Stomach (tissue), 4 donors: ENCODE measurements at regions not wholly inside any gene's neighbourhood (a gene's known extent, or its start where the extent isn't known, plus 50 kb on each side); places are given as distances from the start of the nearest gene placed in this dataset.

Source experiments
- EP300 ChIP-seq: sonication (generic); formaldehyde crosslinking; IDR thresholded peaks from one replicate; pipeline ENCODE4 v1.6.1; 2017; ENCODE audit warnings: antibody characterized with exemption
- POLR2A ChIP-seq, 4 donors: fragments of 450-650 bp; IDR thresholded peaks; one replicate each; pipeline ENCODE4 v1.6.1; 2016; ENCODE audit warnings: antibody characterized with exemption in 4 of 4, control low read depth in 2 of 4, mild to moderate bottlenecking in 1 of 4, moderate library complexity in 1 of 4
- TF ChIP-seq, protein P1 (sequence below), 7 experiments: fragments of 450-650 bp in 4 of 7; fragments of 200-600 bp in 3 of 7; sonication (generic) in 3 of 7; IDR thresholded peaks; one replicate each; pipeline ENCODE4 v1.5.1; 2016 to 2019; ENCODE audit warnings: antibody characterized with exemption in 7 of 7, control low read depth in 2 of 7, mild to moderate bottlenecking in 1 of 7

DNA sequence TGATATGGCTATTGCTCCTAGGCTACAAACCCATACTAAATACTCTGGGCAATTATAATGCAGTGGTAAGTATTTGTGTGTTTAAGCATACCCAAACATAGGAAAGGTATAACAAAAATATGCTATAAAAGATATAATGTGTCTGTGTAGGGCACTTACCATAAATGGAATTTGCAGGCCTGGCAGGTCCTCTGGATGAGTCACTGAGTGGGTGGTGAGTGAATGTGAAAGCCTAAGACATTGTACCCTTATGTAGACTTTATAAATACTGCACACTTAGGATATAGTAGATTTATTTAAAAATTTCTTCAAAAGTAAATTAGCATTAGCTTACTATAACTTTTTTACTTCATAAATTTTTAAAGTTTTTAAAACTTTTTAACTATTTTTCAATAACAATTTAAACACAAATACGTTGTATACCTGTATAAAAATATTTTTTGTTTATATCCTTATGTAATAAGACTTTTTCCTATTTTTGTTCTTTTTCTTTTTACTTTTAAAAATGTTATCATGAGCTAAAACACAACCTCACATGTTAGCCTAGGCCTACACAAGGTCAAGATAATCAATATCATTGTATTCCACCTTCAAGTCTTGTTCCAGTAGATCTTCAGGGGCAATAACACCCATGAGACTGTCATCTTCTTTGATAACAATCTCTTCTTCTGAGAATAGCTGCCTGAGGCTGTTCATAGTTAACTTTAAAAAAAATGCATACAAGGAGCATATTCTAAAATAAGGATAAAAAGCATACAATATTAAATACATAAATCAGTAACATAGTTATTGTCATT, 306.3 kb upstream of the RGS18 start:
- TF ChIP-seq, protein P1, sequence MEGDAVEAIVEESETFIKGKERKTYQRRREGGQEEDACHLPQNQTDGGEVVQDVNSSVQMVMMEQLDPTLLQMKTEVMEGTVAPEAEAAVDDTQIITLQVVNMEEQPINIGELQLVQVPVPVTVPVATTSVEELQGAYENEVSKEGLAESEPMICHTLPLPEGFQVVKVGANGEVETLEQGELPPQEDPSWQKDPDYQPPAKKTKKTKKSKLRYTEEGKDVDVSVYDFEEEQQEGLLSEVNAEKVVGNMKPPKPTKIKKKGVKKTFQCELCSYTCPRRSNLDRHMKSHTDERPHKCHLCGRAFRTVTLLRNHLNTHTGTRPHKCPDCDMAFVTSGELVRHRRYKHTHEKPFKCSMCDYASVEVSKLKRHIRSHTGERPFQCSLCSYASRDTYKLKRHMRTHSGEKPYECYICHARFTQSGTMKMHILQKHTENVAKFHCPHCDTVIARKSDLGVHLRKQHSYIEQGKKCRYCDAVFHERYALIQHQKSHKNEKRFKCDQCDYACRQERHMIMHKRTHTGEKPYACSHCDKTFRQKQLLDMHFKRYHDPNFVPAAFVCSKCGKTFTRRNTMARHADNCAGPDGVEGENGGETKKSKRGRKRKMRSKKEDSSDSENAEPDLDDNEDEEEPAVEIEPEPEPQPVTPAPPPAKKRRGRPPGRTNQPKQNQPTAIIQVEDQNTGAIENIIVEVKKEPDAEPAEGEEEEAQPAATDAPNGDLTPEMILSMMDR (IDR thresholded peaks at IDR 0.05) = no peak
- TF ChIP-seq EP300 = no peak
- TF ChIP-seq POLR2A (IDR thresholded peaks at IDR 0.05) = no peak
